WTC11 (cell line): ENCODE measurements at regions not wholly inside any gene's neighbourhood (a gene's known extent, or its start where the extent isn't known, plus 50 kb on each side); places are given as distances from the start of the nearest gene placed in this dataset.

ENCODE experiments used
- ATAC-seq: fragments of 200-7000 bp; cut with Tn5 transposase; 2 replicates; pipeline ENCODE4 v1.10.0; 2021; ENCODE audit warnings: mild to moderate bottlenecking, moderate library complexity
- CTCF ChIA-PET: fragments of 300-600 bp; sonication (Branson Sonifier 250); formaldehyde crosslinking; loops from one replicate; lab custom pipeline; 2021; ENCODE audit warnings: antibody characterized with exemption; lab: Charles Lee
- POLR2A ChIA-PET: fragments of 350-600 bp; sonication (Branson Sonifier 250); formaldehyde crosslinking; loops from one replicate; lab custom pipeline; 2021; ENCODE audit warnings: antibody characterized with exemption; lab: Charles Lee
- DNase-seq: peaks from one replicate; pipeline ENCODE4 v3.0.0; 2021; ENCODE audit warnings: low spot score
- H3K27ac Mint-ChIP-seq: 2 replicates; pipeline ENCODE4 v1.8.0; 2021; ENCODE audit warnings: mixed read lengths
- H3K27me3 Mint-ChIP-seq: 2 replicates; pipeline ENCODE4 v1.8.0; 2021; ENCODE audit warnings: low read depth, mild to moderate bottlenecking, moderate library complexity, mixed read lengths
- H3K36me3 Mint-ChIP-seq: 2 replicates; pipeline ENCODE4 v1.8.0; 2021; ENCODE audit warnings: mixed read lengths
- H3K4me1 Mint-ChIP-seq: 2 replicates; pipeline ENCODE4 v1.8.0; 2022; ENCODE audit warnings: mixed read lengths
- H3K4me3 Mint-ChIP-seq: 2 replicates; pipeline ENCODE4 v1.8.0; 2021; ENCODE audit warnings: mild to moderate bottlenecking, moderate library complexity, mixed read lengths
- H3K9me3 Mint-ChIP-seq: 2 replicates; pipeline ENCODE4 v1.8.0; 2021; ENCODE audit warnings: mixed read lengths
- ATF1 ChIP-seq: sonication (generic); formaldehyde crosslinking; IDR thresholded peaks from 2 replicates; pipeline ENCODE4 v1.8.1; 2023; ENCODE audit warnings: mild to moderate bottlenecking, moderate library complexity, missing genetic modification reagents
- CDX4 ChIP-seq: fragments of 250-450 bp; sonication (Bioruptor Pico); IDR thresholded peaks from 2 replicates; pipeline ENCODE4 v1.9.0; 2021; ENCODE audit warnings: moderate library complexity, mild to moderate bottlenecking, inconsistent platforms, borderline replicate concordance
- E2F4 ChIP-seq: sonication (generic); formaldehyde crosslinking; IDR thresholded peaks from 2 replicates; pipeline ENCODE4 v1.8.1; 2022; ENCODE audit warnings: low read depth, mild to moderate bottlenecking, moderate library complexity, missing genetic modification reagents, borderline replicate concordance
- E2F5 ChIP-seq: sonication (generic); formaldehyde crosslinking; IDR thresholded peaks from 2 replicates; pipeline ENCODE4 v1.8.1; 2022; ENCODE audit warnings: mild to moderate bottlenecking, moderate library complexity, missing genetic modification reagents
- FOXK1 ChIP-seq: sonication (generic); formaldehyde crosslinking; IDR thresholded peaks from 2 replicates; pipeline ENCODE4 v1.8.0; 2022; ENCODE audit warnings: mild to moderate bottlenecking, moderate library complexity, missing genetic modification reagents
- GRHL2 ChIP-seq: fragments of 250-450 bp; sonication (Bioruptor Pico); IDR thresholded peaks from 2 replicates; pipeline ENCODE4 v1.8.0; 2022; ENCODE audit warnings: mild to moderate bottlenecking, moderate library complexity; ENCODE audit not compliant: insufficient replicate concordance, severe bottlenecking
- HMGXB4 ChIP-seq: sonication (generic); formaldehyde crosslinking; IDR thresholded peaks from 2 replicates; pipeline ENCODE4 v1.8.1; 2023; ENCODE audit warnings: mild to moderate bottlenecking, moderate library complexity, missing genetic modification reagents
- IRF2 ChIP-seq: sonication (generic); formaldehyde crosslinking; IDR thresholded peaks from 2 replicates; pipeline ENCODE4 v1.8.0; 2022; ENCODE audit warnings: low read depth, missing genetic modification reagents, borderline replicate concordance
- KAT7 ChIP-seq: sonication (generic); formaldehyde crosslinking; IDR thresholded peaks from 2 replicates; pipeline ENCODE4 v1.8.1; 2023; ENCODE audit warnings: missing genetic modification reagents, mild to moderate bottlenecking, borderline replicate concordance
- MLX ChIP-seq: sonication (generic); formaldehyde crosslinking; IDR thresholded peaks from 2 replicates; pipeline ENCODE4 v1.8.1; 2023; ENCODE audit warnings: mild to moderate bottlenecking, missing genetic modification reagents, moderate library complexity
- PRDM15 ChIP-seq: sonication (generic); formaldehyde crosslinking; IDR thresholded peaks from 2 replicates; pipeline ENCODE4 v1.8.0; 2022; ENCODE audit warnings: missing genetic modification reagents
- PREB ChIP-seq: sonication (generic); formaldehyde crosslinking; IDR thresholded peaks from 2 replicates; pipeline ENCODE4 v1.8.1; 2022; ENCODE audit warnings: mild to moderate bottlenecking, missing genetic modification reagents, moderate library complexity, borderline replicate concordance
- ZBTB43 ChIP-seq: sonication (generic); formaldehyde crosslinking; IDR thresholded peaks from 2 replicates; pipeline ENCODE4 v1.8.1; 2023; ENCODE audit warnings: mild to moderate bottlenecking, missing genetic modification reagents
- ZNF671 ChIP-seq: fragments of 250-450 bp; sonication (Bioruptor Pico); IDR thresholded peaks from 2 replicates; pipeline ENCODE4 v1.8.0; 2021; ENCODE audit warnings: mild to moderate bottlenecking

GRCh38 chr4:100054071-100054470 lies 104.0 kb upstream of the H2AZ1 start:
- H3K27ac Mint-ChIP-seq = no peak overlapping the region

GRCh38 chr4:100049872-100050271 lies 99.8 kb upstream of the H2AZ1 start:
- ATAC-seq = no peak
- H3K27ac Mint-ChIP-seq = no peak overlapping the region
- H3K9me3 Mint-ChIP-seq = peaks cover 18% of the 10 kb centered on the region
- CTCF ChIA-PET = interaction anchor here (1.0 to 1.8 kb wide), 2 partner anchors 43 to 52 kb away, joined by 3 to 5 read pairs; no protein-coding TSS in a partner anchor
- H3K27me3 Mint-ChIP-seq = no peaks in the 10 kb centered on the region; the same call in 1 of the 2 replicates
- DNase-seq = no peak
- peaks cover 16% of the 10 kb centered on the region for H3K36me3 Mint-ChIP-seq
- H3K4me1 Mint-ChIP-seq = peaks cover 17% of the 10 kb centered on the region
- POLR2A ChIA-PET = no interaction called here
- H3K4me3 Mint-ChIP-seq = no peak overlapping the region
- TF ChIP-seq ATF1 (no peak), PREB (CRISPR knock-in tag) (no peak), E2F4 (CRISPR knock-in tag) (no peak), HMGXB4 (CRISPR knock-in tag) (no peak), ZNF671 (no peak), ZBTB43 (no peak), E2F5 (CRISPR knock-in tag) (no peak), MLX (CRISPR knock-in tag) (no peak)

More at GRCh38 chr4:100054071-100054470, 104.0 kb upstream of the H2AZ1 start:
- H3K9me3 Mint-ChIP-seq = peaks cover 14% of the 10 kb centered on the region
- peaks cover 15% of the 10 kb centered on the region for H3K4me1 Mint-ChIP-seq
- TF ChIP-seq CDX4 (CRISPR knock-in tag) = no peak
- no peak for TF ChIP-seq E2F4 (CRISPR knock-in tag)
- TF ChIP-seq FOXK1 = no peak
- TF ChIP-seq GRHL2 = no peak
- no peak for TF ChIP-seq KAT7 (CRISPR knock-in tag)
- no peak for TF ChIP-seq IRF2 (CRISPR knock-in tag)
- TF ChIP-seq PRDM15 = no peak
- TF ChIP-seq, all 79 proteins: peak for 0
- ATAC-seq (no peak), DNase-seq (no peak)
- Mint-ChIP-seq H3K27me3 (no peaks in the 10 kb centered on the region), H3K4me3 (no peak overlapping the region), H3K36me3 (peaks cover 14% of the 10 kb centered on the region)
- POLR2A ChIA-PET = no interaction called here
- CTCF ChIA-PET = no interaction called here
